CD4-positive, alpha-beta T cell treated with Interferon gamma for 1 hour (primary cell): ENCODE measurements at regions not wholly inside any gene's neighbourhood (a gene's known extent, or its start where the extent isn't known, plus 50 kb on each side); places are given as distances from the start of the nearest gene placed in this dataset.

Experiments used
- DNase-seq: peaks from one replicate; pipeline ENCODE4 v3.0.0-alpha.2; 2020

GRCh38 chr6:43997345-43997677 is 129.9 kb downstream of the MRPL14 start:
- DNase-seq: no peak

GRCh38 chr6:43996618-43997344 is 130.5 kb downstream of the MRPL14 start:
- no peak for DNase-seq

- no peak for DNase-seq
Measured at GRCh38 chr6:43995137-43995536, 132.1 kb downstream of the MRPL14 start.

GRCh38 chr6:43993881-43994523 is 133.2 kb downstream of the MRPL14 start:
- DNase-seq: no peak

GRCh38 chr6:43992783-43993644 is 134.2 kb downstream of the MRPL14 start:
- no peak for DNase-seq

- no peak for DNase-seq
Measured at GRCh38 chr6:43992126-43992663, 135.1 kb downstream of the MRPL14 start.

- no peak for DNase-seq
Measured at GRCh38 chr6:43990627-43991619, 136.3 kb downstream of the MRPL14 start.

GRCh38 chr6:43990275-43990626 is 137.0 kb downstream of the MRPL14 start:
- DNase-seq: no peak

- DNase-seq: no peak
Measured at GRCh38 chr6:43989581-43990146, 137.6 kb downstream of the MRPL14 start.

- DNase-seq: no peak
Measured at GRCh38 chr6:43988801-43989200, 138.5 kb downstream of the MRPL14 start.

- no peak for DNase-seq
Measured at GRCh38 chr6:43987838-43988439, 139.3 kb downstream of the MRPL14 start.

GRCh38 chr6:43986177-43986825 is 141.0 kb downstream of the MRPL14 start:
- DNase-seq: no peak

- DNase-seq: no peak
Measured at GRCh38 chr6:43985329-43985728, 141.9 kb downstream of the MRPL14 start.

- DNase-seq: no peak
Measured at GRCh38 chr6:43984442-43985321, 142.6 kb downstream of the MRPL14 start.

GRCh38 chr6:43983632-43984031 is 143.6 kb downstream of the MRPL14 start:
- DNase-seq: no peak

- DNase-seq: no peak
Measured at GRCh38 chr6:43983191-43983590, 144.1 kb downstream of the MRPL14 start.

- no peak for DNase-seq
Measured at GRCh38 chr6:43982084-43982625, 145.1 kb downstream of the MRPL14 start.

GRCh38 chr6:43981363-43981990 is 145.8 kb downstream of the MRPL14 start:
- DNase-seq: no peak
